Stimulated activated naive B cell treated with anti-CD40 and anti-IgM and Interleukin-4, amounts not matched to agents 10 μg/mL and 1 μg/mL and 100 μg/mL, for 72 hours (primary cell): ENCODE measurements at regions not wholly inside any gene's neighbourhood (a gene's known extent, or its start where the extent isn't known, plus 50 kb on each side); places are given as distances from the start of the nearest gene placed in this dataset.

ENCODE experiments used
- ATAC-seq, 2 donors: fragments of 150-1000 bp; cut with Tn5 transposase; replicated peaks; 2 replicates each; pipeline ENCODE4 v1.10.0; 2021; ENCODE audit warnings: moderate library complexity in 1 of 2
- DNase-seq: peaks from one replicate; pipeline ENCODE4 v3.0.0; 2021
- H3K27ac Mint-ChIP-seq: one replicate; pipeline ENCODE4 v1.8.0; 2022; ENCODE audit warnings: mild to moderate bottlenecking, mixed read lengths
- H3K27me3 Mint-ChIP-seq, 2 donors: one replicate each; pipeline ENCODE4 v1.8.0; 2022; ENCODE audit warnings: mixed read lengths in 2 of 2
- H3K36me3 Mint-ChIP-seq, 2 donors: one replicate each; pipeline ENCODE4 v1.8.0; 2022; ENCODE audit warnings: mixed read lengths in 2 of 2, mild to moderate bottlenecking in 1 of 2
- H3K4me1 Mint-ChIP-seq, 2 donors: one replicate each; pipeline ENCODE4 v1.8.0; 2022; ENCODE audit warnings: mixed read lengths in 2 of 2, mild to moderate bottlenecking in 1 of 2
- H3K4me3 Mint-ChIP-seq, 2 donors: one replicate each; pipeline ENCODE4 v1.8.0; 2022; ENCODE audit warnings: mild to moderate bottlenecking in 2 of 2, mixed read lengths in 2 of 2, moderate library complexity in 1 of 2
- H3K9me3 Mint-ChIP-seq, 2 donors: one replicate each; pipeline ENCODE4 v1.8.0; 2022; ENCODE audit warnings: mixed read lengths in 2 of 2, mild to moderate bottlenecking in 1 of 2

DNA sequence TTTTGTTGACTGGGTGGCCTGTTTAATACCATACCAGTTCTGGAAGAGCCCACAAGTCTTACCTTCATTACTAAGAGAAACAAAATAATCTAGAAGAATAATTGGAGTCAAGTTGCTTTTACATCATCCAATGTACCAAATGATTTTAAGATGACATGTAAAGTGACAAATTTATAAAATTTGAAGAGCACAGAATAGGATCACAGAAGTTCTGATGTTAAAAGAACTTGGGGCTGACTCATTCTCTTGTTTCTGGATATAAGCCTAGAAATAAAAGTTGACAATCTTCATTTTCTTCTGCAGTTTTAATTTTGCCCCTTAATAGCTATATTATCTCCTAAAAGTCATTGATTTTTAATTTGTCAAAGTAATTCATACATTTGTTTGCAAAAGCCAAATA lies 317.5 kb upstream of the MARCKS start:
- Mint-ChIP-seq H3K27me3 (no peaks in the 10 kb centered on the region), H3K4me3 (no peak overlapping the region), H3K4me1 (no peaks in the 10 kb centered on the region), H3K27ac (no peak overlapping the region), H3K36me3 (no peaks in the 10 kb centered on the region), H3K9me3 (no peaks in the 10 kb centered on the region)
- DNase-seq (no peak), ATAC-seq (no peak)

DNA sequence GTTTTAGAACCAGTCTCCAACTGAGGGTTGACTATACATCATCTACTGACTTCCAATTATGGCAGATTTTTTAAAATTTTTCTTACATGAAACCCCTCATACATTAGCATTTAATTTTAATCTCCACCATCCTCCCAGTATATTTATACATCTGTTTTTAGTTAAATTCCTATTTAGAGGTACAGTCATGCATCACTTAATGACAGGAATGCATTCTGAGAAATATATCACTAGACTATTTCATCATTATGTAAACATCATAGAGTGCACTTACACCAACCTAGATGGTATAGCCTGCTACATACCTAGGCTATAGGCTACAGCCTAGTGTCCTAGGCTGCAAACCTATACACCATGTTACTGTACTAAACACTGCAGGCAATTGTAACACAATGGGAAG lies 316.7 kb upstream of the MARCKS start:
- Mint-ChIP-seq H3K4me3 (no peak overlapping the region), H3K36me3 (no peaks in the 10 kb centered on the region), H3K9me3 (no peaks in the 10 kb centered on the region), H3K27me3 (no peaks in the 10 kb centered on the region), H3K4me1 (no peaks in the 10 kb centered on the region), H3K27ac (no peak overlapping the region)
- no peak for ATAC-seq
- DNase-seq: no peak

DNA sequence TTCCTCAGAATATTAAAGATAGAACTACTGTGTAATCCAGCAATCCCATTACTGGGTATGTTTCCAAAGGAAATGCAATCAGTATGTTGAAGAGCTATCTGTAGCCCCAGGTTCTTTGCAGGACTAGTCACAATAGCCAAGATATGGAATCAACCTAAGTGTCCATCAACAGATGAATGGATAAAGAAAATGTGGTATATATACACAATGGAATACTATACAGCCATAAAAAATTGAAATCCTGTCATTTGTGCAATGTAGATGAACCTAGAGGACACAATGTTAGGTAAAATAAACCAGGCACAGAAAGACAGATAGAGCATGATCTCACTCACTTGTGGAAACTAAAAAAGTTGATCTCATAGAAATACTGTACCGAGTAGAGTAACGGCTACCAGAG lies 306.0 kb upstream of the MARCKS start:
- Mint-ChIP-seq H3K9me3 (peaks cover 4 to 5% of the 10 kb centered on the region in 2 donors), H3K27ac (no peak overlapping the region), H3K36me3 (no peaks in the 10 kb centered on the region), H3K4me1 (no peaks in the 10 kb centered on the region), H3K4me3 (no peak overlapping the region), H3K27me3 (peaks cover 0 to 6% of the 10 kb centered on the region in 2 donors)
- ATAC-seq (no peak), DNase-seq (no peak)

DNA sequence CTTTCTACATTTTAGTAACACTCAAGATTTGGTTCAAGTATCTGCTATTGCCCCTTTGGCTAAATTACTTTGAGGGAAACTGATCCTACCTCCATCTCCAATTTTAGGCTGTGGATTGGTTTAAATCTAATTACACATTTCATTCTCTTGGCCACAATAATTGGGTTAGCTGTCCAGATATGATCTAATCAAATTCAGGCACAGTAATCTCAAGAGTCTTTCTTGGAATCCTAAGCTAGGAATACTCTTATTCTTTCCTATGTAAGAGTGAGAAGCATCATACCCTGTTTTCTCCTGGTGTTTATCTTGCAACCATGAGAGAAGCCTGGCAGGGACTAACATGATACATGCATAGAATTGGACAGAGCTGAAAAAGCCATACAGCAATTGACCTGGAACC lies 300.4 kb upstream of the MARCKS start:
- H3K4me3 Mint-ChIP-seq: no peak overlapping the region
- DNase-seq (no peak), ATAC-seq (no peak)
- H3K27ac Mint-ChIP-seq: no peak overlapping the region
- H3K4me1 Mint-ChIP-seq: peaks cover 0 to 2% of the 10 kb centered on the region in 2 donors
- no peaks in the 10 kb centered on the region for H3K36me3 Mint-ChIP-seq
- no peaks in the 10 kb centered on the region for H3K9me3 Mint-ChIP-seq
- H3K27me3 Mint-ChIP-seq: no peaks in the 10 kb centered on the region

DNA sequence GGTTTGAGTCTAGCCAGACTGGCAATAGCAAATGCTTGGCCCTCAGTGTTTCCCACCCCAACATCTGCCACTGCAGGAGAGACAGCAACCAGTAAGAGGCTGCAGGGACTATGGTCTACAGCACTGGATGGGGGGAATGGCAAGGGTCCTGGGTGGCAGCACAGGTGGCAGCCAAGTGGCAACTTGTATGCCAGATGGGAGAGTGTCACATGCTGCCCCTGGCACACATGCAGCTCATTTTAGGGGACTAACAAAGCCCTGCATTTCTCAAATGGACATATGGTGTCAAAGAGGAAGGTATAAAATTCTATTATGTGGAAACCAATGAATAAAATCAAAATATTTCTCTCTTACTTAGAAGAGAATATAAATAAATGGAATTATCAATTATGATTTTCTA lies 298.7 kb upstream of the MARCKS start:
- H3K27me3 Mint-ChIP-seq: no peaks in the 10 kb centered on the region
- peaks cover 9 to 13% of the 10 kb centered on the region in 2 donors for H3K4me1 Mint-ChIP-seq
- ATAC-seq (no peak), DNase-seq (no peak)
- no peaks in the 10 kb centered on the region for H3K9me3 Mint-ChIP-seq
- H3K36me3 Mint-ChIP-seq: no peaks in the 10 kb centered on the region
- H3K27ac Mint-ChIP-seq: no peak overlapping the region
- no peak overlapping the region for H3K4me3 Mint-ChIP-seq

DNA sequence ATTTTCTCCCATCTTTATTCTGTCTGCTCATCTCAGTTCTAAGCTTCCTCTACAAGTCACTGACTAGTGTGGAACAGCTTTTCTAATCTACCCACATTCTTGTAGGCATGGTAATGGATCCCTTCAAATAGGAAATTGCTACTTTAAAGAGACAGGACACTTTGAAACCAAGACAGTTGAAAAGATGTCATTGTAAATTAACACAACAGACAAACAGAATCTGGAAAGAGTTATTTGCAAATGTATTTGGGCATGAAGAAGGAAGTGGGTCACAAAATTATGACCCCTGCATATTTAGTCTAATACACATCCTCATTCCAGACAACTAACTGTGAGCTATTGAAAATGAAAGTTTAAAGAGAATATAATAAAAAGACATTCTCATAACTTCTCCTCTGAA lies 298.2 kb upstream of the MARCKS start:
- H3K9me3 Mint-ChIP-seq: no peaks in the 10 kb centered on the region
- H3K36me3 Mint-ChIP-seq: no peaks in the 10 kb centered on the region
- no peak overlapping the region for H3K4me3 Mint-ChIP-seq
- no peaks in the 10 kb centered on the region for H3K27me3 Mint-ChIP-seq
- ATAC-seq: no peak
- H3K27ac Mint-ChIP-seq: no peak overlapping the region
- no peak for DNase-seq
- H3K4me1 Mint-ChIP-seq: peaks cover 9 to 13% of the 10 kb centered on the region in 2 donors

DNA sequence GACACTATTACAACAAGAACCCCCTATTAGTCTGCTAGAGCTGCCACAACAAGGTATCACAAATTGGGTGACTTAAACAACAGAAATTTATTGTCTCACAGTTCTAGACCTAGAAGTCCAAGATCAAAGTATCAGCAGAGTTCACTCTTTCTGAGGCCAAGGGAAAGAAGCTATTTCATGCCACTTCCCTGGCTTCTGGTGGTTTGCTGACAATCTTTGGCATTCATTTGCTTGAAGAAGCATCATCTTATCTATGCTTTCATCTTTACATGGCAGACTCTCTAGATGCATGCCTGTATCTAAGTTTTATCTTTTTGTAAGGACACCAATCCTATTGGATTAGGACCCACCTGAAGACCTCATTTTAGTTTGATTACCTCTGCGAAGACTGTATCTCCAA lies 296.8 kb upstream of the MARCKS start:
- no peaks in the 10 kb centered on the region for H3K9me3 Mint-ChIP-seq
- no peak overlapping the region for H3K27ac Mint-ChIP-seq
- no peaks in the 10 kb centered on the region for H3K36me3 Mint-ChIP-seq
- no peak for ATAC-seq
- H3K4me1 Mint-ChIP-seq: peaks cover 17 to 25% of the 10 kb centered on the region in 2 donors
- H3K27me3 Mint-ChIP-seq: no peaks in the 10 kb centered on the region
- H3K4me3 Mint-ChIP-seq: no peak overlapping the region
- no peak for DNase-seq

DNA sequence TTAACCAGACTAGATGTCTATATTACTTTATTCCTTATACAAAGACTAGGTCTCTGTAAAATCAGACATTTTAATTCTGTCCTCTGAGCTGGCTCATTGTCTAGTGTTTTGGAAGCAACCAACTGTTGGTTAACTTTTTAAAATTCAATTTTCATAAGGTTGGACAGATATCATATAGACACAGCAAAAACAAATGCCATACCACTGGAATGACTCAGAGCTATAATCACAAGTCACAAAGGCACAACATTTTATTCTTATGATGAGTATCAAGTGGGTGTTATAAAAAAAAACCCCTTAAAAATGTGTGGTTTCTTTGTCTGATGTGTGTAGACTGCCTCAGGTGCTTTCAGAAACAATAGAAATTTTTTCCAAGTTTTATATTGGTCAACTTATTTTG lies 296.2 kb upstream of the MARCKS start:
- ATAC-seq (peak; percentile 29 to 30), DNase-seq (no peak)
- Mint-ChIP-seq H3K36me3 (no peaks in the 10 kb centered on the region), H3K27ac (no peak overlapping the region), H3K27me3 (peaks cover 0 to 2% of the 10 kb centered on the region in 2 donors), H3K9me3 (no peaks in the 10 kb centered on the region), H3K4me1 (peaks cover 17 to 30% of the 10 kb centered on the region in 2 donors), H3K4me3 (no peak overlapping the region)

DNA sequence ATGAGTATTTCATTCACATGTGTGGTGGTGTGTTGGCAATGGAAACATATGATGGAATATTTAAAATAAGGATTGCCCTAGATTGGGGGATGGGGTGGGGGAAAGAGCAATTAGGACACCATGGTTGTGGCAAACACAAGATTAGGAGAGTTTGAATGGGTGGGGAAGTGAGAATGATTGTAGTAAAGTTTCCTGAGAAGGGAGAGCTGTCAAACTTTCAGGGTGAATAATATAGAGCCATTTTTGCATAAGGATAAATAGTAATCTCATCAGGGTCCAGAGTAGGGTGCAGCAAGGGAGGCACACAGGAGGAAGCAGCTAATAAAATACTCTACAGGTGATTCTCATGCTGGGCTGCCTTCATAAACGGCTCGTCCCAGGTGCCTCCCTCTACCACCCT lies 294.9 kb upstream of the MARCKS start:
- no peaks in the 10 kb centered on the region for H3K36me3 Mint-ChIP-seq

DNA sequence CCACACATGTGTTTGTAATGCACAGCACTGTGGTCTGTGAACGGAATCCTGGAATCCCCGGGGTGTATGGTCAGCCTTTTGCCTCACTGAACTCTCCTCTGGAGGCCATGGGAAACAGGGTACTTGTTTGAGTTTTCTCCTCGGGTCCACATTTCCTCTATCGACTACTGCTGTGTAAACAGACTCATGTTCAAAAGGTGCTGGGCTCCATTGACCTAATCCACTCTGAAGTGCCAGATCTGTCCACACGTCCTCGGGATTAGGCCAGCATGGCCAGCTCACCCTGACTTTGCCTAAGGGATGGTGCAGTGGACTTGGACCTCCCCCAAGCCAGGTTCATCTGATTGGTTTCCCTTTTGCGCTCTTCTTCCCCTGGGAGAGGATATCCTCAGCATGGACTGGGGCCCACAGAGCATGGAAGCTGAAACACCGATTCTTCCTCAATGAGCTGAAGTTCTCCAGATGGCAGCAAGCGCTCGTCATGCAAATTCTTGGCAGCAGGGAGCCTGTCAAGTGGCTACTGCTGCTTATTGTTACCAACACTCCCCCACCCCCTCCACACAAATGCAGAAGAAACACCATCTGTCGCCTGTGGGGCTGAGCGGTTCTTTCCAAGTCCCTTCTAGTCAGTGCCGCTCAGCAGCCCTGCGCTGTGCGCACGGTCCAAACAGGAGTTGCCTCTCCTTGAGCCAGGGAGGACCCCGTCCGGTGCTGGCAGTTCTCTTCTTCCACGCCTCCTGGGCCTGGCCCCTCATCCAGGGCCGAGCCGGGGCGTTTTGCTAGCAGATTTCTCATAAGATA lies 292.6 kb upstream of the MARCKS start:
- Mint-ChIP-seq H3K4me1 (peaks cover 15 to 33% of the 10 kb centered on the region in 2 donors), H3K4me3 (peak overlapping the region; percentile 46 to 77), H3K36me3 (no peaks in the 10 kb centered on the region), H3K27ac (no peak overlapping the region), H3K27me3 (peaks cover 0 to 5% of the 10 kb centered on the region in 2 donors), H3K9me3 (no peaks in the 10 kb centered on the region)
- ATAC-seq (peak; percentile 82), DNase-seq (peak; percentile 7)

More for the DNA sequence above, 294.9 kb upstream of the MARCKS start:
- no peak overlapping the region for H3K27ac Mint-ChIP-seq
- ATAC-seq (peak; percentile 80 to 83), DNase-seq (no peak)
- no peaks in the 10 kb centered on the region for H3K9me3 Mint-ChIP-seq
- H3K4me3 Mint-ChIP-seq: no peak overlapping the region
- peaks cover 17 to 33% of the 10 kb centered on the region in 2 donors for H3K4me1 Mint-ChIP-seq
- peaks cover 0 to 5% of the 10 kb centered on the region in 2 donors for H3K27me3 Mint-ChIP-seq

DNA sequence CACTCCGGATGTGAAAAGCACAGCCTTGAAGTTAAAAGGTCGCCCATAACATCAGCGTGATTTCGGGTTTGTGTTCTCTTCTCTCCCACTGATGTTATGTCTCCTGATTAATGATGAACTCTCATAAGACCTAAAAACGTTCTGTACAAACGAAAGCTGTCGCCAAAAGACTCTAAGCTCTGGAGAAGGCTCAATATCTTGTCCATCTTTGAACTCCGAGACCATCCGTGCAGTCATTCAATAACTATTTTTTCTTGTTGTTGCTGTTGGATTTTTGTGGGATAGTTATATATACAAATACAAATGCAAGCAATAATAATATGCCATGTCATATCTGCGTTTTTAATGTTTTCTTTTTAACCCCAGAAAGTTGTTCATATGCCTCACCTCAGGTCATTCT lies 291.8 kb upstream of the MARCKS start:
- H3K4me1 Mint-ChIP-seq: peaks cover 15 to 33% of the 10 kb centered on the region in 2 donors
- H3K4me3 Mint-ChIP-seq: no peak overlapping the region
- DNase-seq: no peak
- H3K27ac Mint-ChIP-seq: no peak overlapping the region
- no peaks in the 10 kb centered on the region for H3K9me3 Mint-ChIP-seq
- H3K36me3 Mint-ChIP-seq: no peaks in the 10 kb centered on the region
- no peak for ATAC-seq
- peaks cover 0 to 5% of the 10 kb centered on the region in 2 donors for H3K27me3 Mint-ChIP-seq

DNA sequence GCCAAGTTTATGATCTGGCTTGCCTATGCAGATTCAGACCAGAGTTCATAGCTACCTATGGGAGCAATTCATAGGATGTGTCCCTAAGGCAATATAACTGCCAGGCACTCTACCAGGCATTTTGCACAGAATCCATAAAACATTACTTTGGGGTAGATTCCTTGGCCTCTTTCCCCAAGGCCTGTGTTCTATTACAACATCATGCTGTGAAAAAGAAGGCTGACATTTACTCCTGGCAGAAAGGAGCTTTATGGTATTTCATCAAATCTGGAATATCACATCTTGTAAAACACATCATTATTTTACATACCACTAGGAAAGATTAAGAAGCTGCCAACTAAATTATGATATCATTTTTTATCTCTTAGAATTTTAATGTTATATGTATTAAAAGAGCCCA lies 287.0 kb upstream of the MARCKS start:
- Mint-ChIP-seq H3K36me3 (no peaks in the 10 kb centered on the region), H3K9me3 (no peaks in the 10 kb centered on the region), H3K4me3 (no peak overlapping the region), H3K27ac (no peak overlapping the region), H3K27me3 (peaks cover 0 to 5% of the 10 kb centered on the region in 2 donors), H3K4me1 (peaks cover 0 to 11% of the 10 kb centered on the region in 2 donors)
- ATAC-seq: no peak
- DNase-seq: no peak

DNA sequence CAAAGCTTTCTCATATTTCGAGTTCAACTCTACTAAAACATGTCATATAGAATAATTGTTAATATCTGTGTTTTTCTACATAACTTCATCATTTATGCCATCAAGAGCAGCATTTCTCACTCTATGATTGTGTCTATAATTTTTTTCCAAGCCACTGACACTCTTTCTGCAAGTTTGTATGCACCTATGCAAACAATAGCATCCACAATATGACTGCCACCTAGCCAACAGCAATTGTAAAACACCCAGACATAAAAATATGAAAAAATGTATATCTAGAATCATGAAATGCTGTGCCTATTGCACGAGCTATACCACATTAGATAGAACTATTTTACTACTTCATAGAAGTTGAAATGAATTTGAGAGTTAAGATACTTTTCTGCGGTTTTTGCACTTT lies 286.5 kb upstream of the MARCKS start:
- peaks cover 0 to 6% of the 10 kb centered on the region in 2 donors for H3K4me1 Mint-ChIP-seq
- H3K27ac Mint-ChIP-seq: no peak overlapping the region
- H3K36me3 Mint-ChIP-seq: no peaks in the 10 kb centered on the region
- H3K9me3 Mint-ChIP-seq: no peaks in the 10 kb centered on the region
- DNase-seq (no peak), ATAC-seq (no peak)
- no peak overlapping the region for H3K4me3 Mint-ChIP-seq
- H3K27me3 Mint-ChIP-seq: peaks cover 0 to 5% of the 10 kb centered on the region in 2 donors

DNA sequence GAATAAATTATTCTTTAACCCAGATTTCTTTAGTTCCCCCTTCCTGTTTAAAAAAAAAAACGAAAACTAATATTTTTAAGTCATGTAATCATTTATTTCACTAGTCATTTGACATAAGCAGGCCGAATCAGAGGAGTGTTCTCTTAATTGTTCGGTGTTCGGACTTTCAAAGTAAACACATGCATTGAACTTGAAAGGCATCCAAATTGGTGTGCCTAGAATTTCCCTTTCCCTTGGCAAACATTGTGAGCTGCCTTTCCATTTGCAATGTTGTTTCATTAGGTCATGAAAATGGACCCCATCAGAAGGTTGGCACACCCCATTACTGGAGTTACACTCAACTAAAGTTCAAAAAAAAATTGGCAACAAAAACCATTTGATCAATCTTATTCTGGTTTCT lies 283.0 kb upstream of the MARCKS start:
- peaks cover 6 to 8% of the 10 kb centered on the region in 2 donors for H3K4me1 Mint-ChIP-seq
- H3K36me3 Mint-ChIP-seq: peaks cover 2 to 3% of the 10 kb centered on the region in 2 donors
- no peak overlapping the region for H3K4me3 Mint-ChIP-seq
- no peak for DNase-seq
- H3K27ac Mint-ChIP-seq: no peak overlapping the region
- peaks cover 8 to 9% of the 10 kb centered on the region in 2 donors for H3K27me3 Mint-ChIP-seq
- ATAC-seq: no peak
- H3K9me3 Mint-ChIP-seq: peaks cover 3 to 4% of the 10 kb centered on the region in 2 donors

DNA sequence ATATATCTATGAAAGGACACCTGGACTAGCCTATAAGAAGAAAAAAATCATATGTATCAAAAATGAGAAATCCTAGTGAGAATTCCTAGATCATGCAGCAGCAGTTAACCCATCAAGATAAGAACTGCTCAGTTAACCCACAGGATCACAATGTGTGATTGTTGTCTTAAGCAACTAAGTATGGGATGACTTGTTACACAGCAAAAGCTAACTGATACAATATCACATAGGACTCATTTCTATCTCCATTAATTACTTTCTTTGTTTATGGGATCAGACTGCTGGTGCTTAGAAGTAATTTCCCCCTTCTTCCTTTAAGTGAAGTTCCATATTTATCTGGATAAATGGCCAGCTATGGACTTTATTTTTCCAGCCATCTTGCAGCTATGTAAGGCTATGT lies 280.8 kb upstream of the MARCKS start:
- no peak overlapping the region for H3K27ac Mint-ChIP-seq

More for the DNA sequence above, 280.8 kb upstream of the MARCKS start:
- Mint-ChIP-seq H3K36me3 (peaks cover 3% of the 10 kb centered on the region in 2 donors), H3K4me3 (no peak overlapping the region), H3K9me3 (peaks cover 3 to 4% of the 10 kb centered on the region in 2 donors), H3K4me1 (peaks cover 6 to 8% of the 10 kb centered on the region in 2 donors), H3K27me3 (peaks cover 8 to 9% of the 10 kb centered on the region in 2 donors)
- DNase-seq (no peak), ATAC-seq (no peak)
